Mesothelial cell of epicardium (in vitro differentiated cells): ENCODE measurements at regions not wholly inside any gene's neighbourhood (a gene's known extent, or its start where the extent isn't known, plus 50 kb on each side); places are given as distances from the start of the nearest gene placed in this dataset.
A peak's percentile ranks its signal among the peaks of the same experiment; 100 is the strongest.

ENCODE experiments used
- DNase-seq, 2 experiments: peaks; one replicate each; pipeline ENCODE4 v3.0.0; 2021; ENCODE audit warnings: low spot score in 2 of 2; ENCODE audit not compliant: unreplicated experiment in 2 of 2
- H3K27ac Mint-ChIP-seq: 2 replicates; pipeline ENCODE4 v1.8.0; 2021; ENCODE audit warnings: mixed read lengths
- H3K27me3 Mint-ChIP-seq: 2 replicates; pipeline ENCODE4 v1.8.0; 2021; ENCODE audit warnings: low read depth, mixed read lengths
- H3K36me3 Mint-ChIP-seq: 2 replicates; pipeline ENCODE4 v1.8.0; 2021; ENCODE audit warnings: mixed read lengths
- H3K4me1 Mint-ChIP-seq: 2 replicates; pipeline ENCODE4 v1.8.0; 2021; ENCODE audit warnings: mixed read lengths
- H3K4me3 Mint-ChIP-seq: 2 replicates; pipeline ENCODE4 v1.8.0; 2021; ENCODE audit warnings: mild to moderate bottlenecking, moderate library complexity, mixed read lengths
- H3K9me3 Mint-ChIP-seq: 2 replicates; pipeline ENCODE4 v1.8.0; 2021; ENCODE audit warnings: mixed read lengths
- CTCF ChIP-seq: fragments of 200-600 bp; sonication (generic); IDR thresholded peaks from one replicate; pipeline ENCODE4 v1.5.0; 2021; ENCODE audit warnings: antibody characterized with exemption; ENCODE audit not compliant: unreplicated experiment

GRCh38 chr5:93082981-93083380, 498.0 kb downstream of the NR2F1-AS1 start:
- H3K27me3 Mint-ChIP-seq: no peaks in the 10 kb centered on the region
- no peak for TF ChIP-seq CTCF
- no peak overlapping the region for H3K27ac Mint-ChIP-seq
- H3K4me1 Mint-ChIP-seq: peaks cover 35% of the 10 kb centered on the region
- no peak overlapping the region for H3K4me3 Mint-ChIP-seq
- peaks cover 6% of the 10 kb centered on the region for H3K9me3 Mint-ChIP-seq
- no peaks in the 10 kb centered on the region for H3K36me3 Mint-ChIP-seq
- DNase-seq: no peak

- no peaks in the 10 kb centered on the region for H3K36me3 Mint-ChIP-seq
- peaks cover 6% of the 10 kb centered on the region for H3K9me3 Mint-ChIP-seq
- peak overlapping the region; percentile 98 for H3K27ac Mint-ChIP-seq
- no peak for DNase-seq
- peaks cover 44% of the 10 kb centered on the region for H3K4me1 Mint-ChIP-seq
- no peaks in the 10 kb centered on the region for H3K27me3 Mint-ChIP-seq
- H3K4me3 Mint-ChIP-seq: no peak overlapping the region
- no peak for TF ChIP-seq CTCF
These were observed 502.0 kb downstream of the NR2F1-AS1 start for GRCh38 chr5:93079046-93079445.

GRCh38 chr5:93078082-93079038, 502.7 kb downstream of the NR2F1-AS1 start:
- peak overlapping the region; percentile 98 for H3K27ac Mint-ChIP-seq
- peaks cover 6% of the 10 kb centered on the region for H3K9me3 Mint-ChIP-seq
- H3K4me3 Mint-ChIP-seq: no peak overlapping the region
- TF ChIP-seq CTCF: no peak
- H3K36me3 Mint-ChIP-seq: no peaks in the 10 kb centered on the region
- H3K27me3 Mint-ChIP-seq: no peaks in the 10 kb centered on the region
- DNase-seq: peak; percentile 22 to 54
- H3K4me1 Mint-ChIP-seq: peaks cover 47% of the 10 kb centered on the region

GRCh38 chr5:93076566-93076965, 504.5 kb downstream of the NR2F1-AS1 start:
- peaks cover 50% of the 10 kb centered on the region for H3K4me1 Mint-ChIP-seq
- no peak for TF ChIP-seq CTCF
- H3K27ac Mint-ChIP-seq: peak overlapping the region; percentile 98
- DNase-seq: no peak
- H3K36me3 Mint-ChIP-seq: no peaks in the 10 kb centered on the region
- H3K4me3 Mint-ChIP-seq: no peak overlapping the region
- no peaks in the 10 kb centered on the region for H3K27me3 Mint-ChIP-seq
- H3K9me3 Mint-ChIP-seq: peaks cover 6% of the 10 kb centered on the region

GRCh38 chr5:93076096-93076495, 504.9 kb downstream of the NR2F1-AS1 start:
- no peak overlapping the region for H3K4me3 Mint-ChIP-seq
- H3K36me3 Mint-ChIP-seq: no peaks in the 10 kb centered on the region
- H3K27me3 Mint-ChIP-seq: no peaks in the 10 kb centered on the region
- H3K4me1 Mint-ChIP-seq: peaks cover 54% of the 10 kb centered on the region
- DNase-seq: no peak
- peaks cover 3% of the 10 kb centered on the region for H3K9me3 Mint-ChIP-seq
- no peak overlapping the region for H3K27ac Mint-ChIP-seq
- TF ChIP-seq CTCF: no peak
